ENCODE measurements at regions not wholly inside any gene's neighbourhood (a gene's known extent, or its start where the extent isn't known, plus 50 kb on each side); places are given as distances from the start of the nearest gene placed in this dataset.

GRCh38 chr12:67082221-67082620 is 186.9 kb upstream of the CAND1 start:
- TF ChIP-seq CTCF (IDR thresholded peaks at IDR 0.05) (no peak), POLR2A (IDR thresholded peaks at IDR 0.05) (no peak)

All from tibial nerve (tissue), 3 donors.